Endodermal cell (in vitro differentiated cells): ENCODE measurements at regions not wholly inside any gene's neighbourhood (a gene's known extent, or its start where the extent isn't known, plus 50 kb on each side); places are given as distances from the start of the nearest gene placed in this dataset.

Experiments
- DNase-seq: peaks from one replicate; pipeline ENCODE4 v3.0.0-alpha.2; 2017
- H3K27ac ChIP-seq: 2 replicates; pipeline ENCODE4 v1.5.1; 2013; ENCODE audit warnings: mild to moderate bottlenecking, low read depth, low read length, moderate library complexity
- H3K27me3 ChIP-seq: 2 replicates; pipeline ENCODE4 v1.6.1; 2013; ENCODE audit warnings: mild to moderate bottlenecking, low read length, moderate library complexity; ENCODE audit not compliant: insufficient read depth, control insufficient read depth, poor library complexity, severe bottlenecking
- H3K36me3 ChIP-seq: 2 replicates; pipeline ENCODE4 v1.7.0; 2013; ENCODE audit warnings: mild to moderate bottlenecking, low read length, moderate library complexity; ENCODE audit not compliant: control insufficient read depth, insufficient read depth
- H3K4me1 ChIP-seq: one replicate; pipeline ENCODE4 v1.7.0; 2013; ENCODE audit warnings: low read length; ENCODE audit not compliant: control insufficient read depth, insufficient read depth
- H3K4me3 ChIP-seq: 2 replicates; pipeline ENCODE4 v1.5.1; 2013; ENCODE audit warnings: mild to moderate bottlenecking, low read length, moderate library complexity
- H3K9ac ChIP-seq: 2 replicates; pipeline ENCODE4 v1.6.1; 2013; ENCODE audit warnings: mild to moderate bottlenecking, low read length, moderate library complexity; ENCODE audit not compliant: poor library complexity, severe bottlenecking; ENCODE audit errors: extremely low read depth
- H3K9me3 ChIP-seq: 2 replicates; pipeline ENCODE4 v1.6.1; 2013; ENCODE audit warnings: mild to moderate bottlenecking, low read length, moderate library complexity; ENCODE audit not compliant: control insufficient read depth
- H3K27ac Mint-ChIP-seq: 2 replicates; pipeline ENCODE4 v1.8.0; 2020; ENCODE audit warnings: mixed read lengths
- H3K27me3 Mint-ChIP-seq: 2 replicates; pipeline ENCODE4 v1.8.0; 2021; ENCODE audit warnings: mild to moderate bottlenecking, mixed read lengths; ENCODE audit not compliant: insufficient read depth
- H3K36me3 Mint-ChIP-seq: 2 replicates; pipeline ENCODE4 v1.8.0; 2020; ENCODE audit warnings: low read depth, mixed read lengths
- H3K4me1 Mint-ChIP-seq: 2 replicates; pipeline ENCODE4 v1.8.0; 2020; ENCODE audit warnings: mixed read lengths
- H3K4me3 Mint-ChIP-seq: 2 replicates; pipeline ENCODE4 v1.8.0; 2020; ENCODE audit warnings: mild to moderate bottlenecking, moderate library complexity, mixed read lengths
- H3K9me3 Mint-ChIP-seq: 2 replicates; pipeline ENCODE4 v1.8.0; 2020; ENCODE audit warnings: mild to moderate bottlenecking, mixed read lengths
- CTCF ChIP-seq: fragments of 200-600 bp; sonication (generic); conservative IDR thresholded peaks from 2 replicates; pipeline ENCODE4 v1.5.0; 2021; ENCODE audit warnings: antibody characterized with exemption, mild to moderate bottlenecking
- WGBS, 2 experiments: methylation state at CpG; one replicate each; pipeline versions ENCODE4 v1.1.5 to v1.1.7; 2013; ENCODE audit warnings: missing lambda C conversion rate in 2 of 2, mixed read lengths in 1 of 2; ENCODE audit not compliant: insufficient coverage in 1 of 2, insufficient read length in 1 of 2; 5-methylcytosine and 5-hydroxymethylcytosine counted together

- 80 to 83% methylated on average over 9 to 12 of the region's 12 CpGs for WGBS, 2 experiments
- H3K4me3 ChIP-seq, result no peak overlapping the region
- Mint-ChIP-seq H3K9me3 (peaks cover 3% of the 10 kb centered on the region), H3K4me3 (no peak overlapping the region), H3K36me3 (no peaks in the 10 kb centered on the region), H3K27me3 (no peaks in the 10 kb centered on the region), H3K27ac (no peak overlapping the region), H3K4me1 (peaks cover 9% of the 10 kb centered on the region)
- H3K27ac ChIP-seq, result no peak overlapping the region
- H3K9me3 ChIP-seq, result no peaks in the 10 kb centered on the region
- H3K9ac ChIP-seq, result no peak overlapping the region
- peak; percentile 64 for DNase-seq
- H3K27me3 ChIP-seq, result no peaks in the 10 kb centered on the region
- no peaks in the 10 kb centered on the region for H3K36me3 ChIP-seq
- no peak for TF ChIP-seq CTCF
- no peaks in the 10 kb centered on the region for H3K4me1 ChIP-seq
Measured at GRCh38 chr1:4118746-4119515, 218.9 kb upstream of the C1orf174 start.

- H3K9me3 Mint-ChIP-seq, result no peaks in the 10 kb centered on the region
- Histone ChIP-seq H3K9ac (no peak overlapping the region), H3K4me3 (no peak overlapping the region), H3K36me3 (no peaks in the 10 kb centered on the region), H3K4me1 (no peaks in the 10 kb centered on the region), H3K27ac (no peak overlapping the region), H3K27me3 (no peaks in the 10 kb centered on the region), H3K9me3 (no peaks in the 10 kb centered on the region)
- no peak overlapping the region for H3K27ac Mint-ChIP-seq
- H3K36me3 Mint-ChIP-seq, result no peaks in the 10 kb centered on the region
- H3K4me3 Mint-ChIP-seq, result no peak overlapping the region
- WGBS, 2 experiments, result 81 to 87% methylated on average over 6 to 11 of the region's 11 CpGs
- H3K27me3 Mint-ChIP-seq, result no peaks in the 10 kb centered on the region
- DNase-seq, result peak; percentile 66
- H3K4me1 Mint-ChIP-seq, result peaks cover 8% of the 10 kb centered on the region
- TF ChIP-seq CTCF, result no peak
Measured at GRCh38 chr1:4119516-4120220, 219.6 kb upstream of the C1orf174 start.

- Histone ChIP-seq H3K4me1 (no peaks in the 10 kb centered on the region), H3K9ac (no peak overlapping the region), H3K27me3 (no peaks in the 10 kb centered on the region), H3K36me3 (no peaks in the 10 kb centered on the region), H3K9me3 (no peaks in the 10 kb centered on the region), H3K27ac (no peak overlapping the region), H3K4me3 (no peak overlapping the region)
- peaks cover 4% of the 10 kb centered on the region for H3K4me1 Mint-ChIP-seq
- TF ChIP-seq CTCF, result no peak
- 77 to 85% methylated on average over 15 of the region's 15 CpGs for WGBS, 2 experiments
- no peak for DNase-seq
- H3K9me3 Mint-ChIP-seq, result no peaks in the 10 kb centered on the region
- no peak overlapping the region for H3K4me3 Mint-ChIP-seq
- H3K27ac Mint-ChIP-seq, result no peak overlapping the region
- H3K36me3 Mint-ChIP-seq, result no peaks in the 10 kb centered on the region
- H3K27me3 Mint-ChIP-seq, result no peaks in the 10 kb centered on the region
Measured at GRCh38 chr1:4120557-4121292, 220.7 kb upstream of the C1orf174 start.
